HG02610 (cell line): ENCODE measurements at regions not wholly inside any gene's neighbourhood (a gene's known extent, or its start where the extent isn't known, plus 50 kb on each side); places are given as distances from the start of the nearest gene placed in this dataset.

ENCODE experiments used
- ATAC-seq: cut with Tn5 transposase; IDR thresholded peaks from one replicate; pipeline ENCODE4 v1.9.1; 2021; ENCODE audit warnings: mild to moderate bottlenecking, moderate library complexity; ENCODE audit not compliant: unreplicated experiment

DNA sequence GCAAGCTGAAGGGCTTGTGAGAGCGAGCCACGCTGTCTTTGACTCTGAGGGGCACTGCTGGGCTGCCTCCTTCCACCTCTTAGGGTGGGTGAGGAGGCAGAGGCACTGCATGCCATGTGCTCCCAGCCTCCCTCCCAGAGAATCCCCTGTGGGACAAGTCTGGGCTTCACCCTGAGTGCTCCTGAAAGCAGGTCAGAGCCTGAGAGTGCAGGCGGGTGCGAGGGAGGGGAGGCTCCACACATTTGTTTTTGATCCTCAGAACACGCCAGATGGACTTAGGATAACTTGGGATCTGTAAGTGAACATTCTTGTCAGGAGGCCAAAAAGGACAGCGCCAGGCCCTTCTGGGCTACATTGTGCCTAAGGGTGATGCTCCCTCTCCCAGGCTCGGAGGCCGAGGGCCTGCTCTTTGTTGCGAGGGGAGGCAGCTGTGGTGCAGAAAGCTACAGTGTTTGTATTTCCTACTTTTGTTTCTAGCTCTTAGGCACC lies 155.4 kb downstream of the TMX1 start:
- no peak for ATAC-seq

DNA sequence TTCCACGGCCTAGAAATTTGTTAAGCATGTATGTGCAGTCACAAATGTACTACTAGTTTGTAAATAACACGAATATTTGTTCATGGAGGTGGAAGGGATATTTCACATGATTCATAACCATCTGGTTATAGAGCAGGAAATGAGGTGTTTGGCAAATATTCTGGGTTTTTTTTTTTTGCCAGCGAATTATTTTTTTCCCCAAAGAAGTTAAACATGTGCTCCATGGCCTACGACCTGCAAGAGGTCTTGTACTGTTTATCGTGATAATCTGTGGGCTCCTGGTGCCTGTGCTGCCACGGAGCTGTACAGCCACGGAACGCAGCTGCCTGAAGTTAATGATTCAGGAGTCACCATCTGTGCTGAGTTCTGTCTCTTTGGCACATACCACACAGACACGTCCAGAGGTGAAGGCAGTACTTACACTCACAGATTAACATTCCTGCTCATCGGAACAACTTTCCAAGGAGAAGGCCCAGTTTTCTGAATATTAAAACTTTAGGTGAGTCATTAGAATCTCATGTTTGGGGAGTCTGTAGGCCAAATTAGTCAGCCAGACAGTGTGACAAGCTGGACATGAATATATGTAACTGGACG lies 156.3 kb downstream of the TMX1 start:
- no peak for ATAC-seq

- no peak for ATAC-seq
These were observed 158.9 kb downstream of the TMX1 start for GRCh38 chr14:51398898-51399297.

- ATAC-seq, result no peak
These were observed 160.1 kb downstream of the TMX1 start for GRCh38 chr14:51400139-51400538.

DNA sequence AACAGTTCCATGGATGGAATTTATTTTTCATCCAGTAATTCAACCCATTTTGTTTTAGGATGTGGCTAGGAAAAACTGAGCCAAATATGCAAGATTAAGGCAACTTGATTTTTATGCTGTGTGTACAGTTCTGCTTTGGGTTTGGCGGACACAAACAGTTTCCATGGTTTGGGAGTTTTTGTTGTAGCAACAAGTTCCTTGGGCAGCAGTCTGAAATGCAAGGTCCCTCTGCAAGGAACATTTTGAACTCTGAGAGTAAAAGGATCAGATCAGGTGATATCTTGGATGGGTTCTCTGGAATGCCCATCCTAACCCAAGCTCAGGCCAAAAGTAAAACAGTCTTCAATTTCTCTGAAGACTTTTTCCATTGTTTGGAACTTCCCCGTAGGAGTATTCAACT lies 161.2 kb downstream of the TMX1 start:
- no peak for ATAC-seq

- ATAC-seq, result no peak
These were observed 161.7 kb downstream of the TMX1 start for GRCh38 chr14:51401756-51402155.

GRCh38 chr14:51410897-51411296 lies 170.8 kb downstream of the TMX1 start:
- ATAC-seq, result no peak

DNA sequence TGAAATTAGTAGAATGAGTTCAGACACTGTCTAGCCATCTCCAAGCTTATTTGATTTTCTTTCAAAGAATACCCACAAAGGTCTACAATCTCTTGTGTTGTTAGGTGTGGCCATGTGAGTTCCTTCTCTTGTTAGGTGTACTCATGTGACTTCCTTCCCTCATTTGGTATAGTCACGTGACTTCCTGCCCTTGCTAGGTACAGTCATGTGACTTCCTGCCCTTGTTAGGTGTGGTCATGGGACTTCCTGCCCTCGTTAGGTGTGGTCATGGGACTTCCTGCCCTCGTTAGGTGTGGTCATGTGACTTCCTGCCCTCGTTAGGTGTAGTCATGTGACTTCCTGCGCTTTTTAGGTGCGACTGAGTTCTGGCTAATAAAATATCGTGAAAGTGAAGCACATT lies 179.6 kb downstream of the TMX1 start:
- no peak for ATAC-seq

DNA sequence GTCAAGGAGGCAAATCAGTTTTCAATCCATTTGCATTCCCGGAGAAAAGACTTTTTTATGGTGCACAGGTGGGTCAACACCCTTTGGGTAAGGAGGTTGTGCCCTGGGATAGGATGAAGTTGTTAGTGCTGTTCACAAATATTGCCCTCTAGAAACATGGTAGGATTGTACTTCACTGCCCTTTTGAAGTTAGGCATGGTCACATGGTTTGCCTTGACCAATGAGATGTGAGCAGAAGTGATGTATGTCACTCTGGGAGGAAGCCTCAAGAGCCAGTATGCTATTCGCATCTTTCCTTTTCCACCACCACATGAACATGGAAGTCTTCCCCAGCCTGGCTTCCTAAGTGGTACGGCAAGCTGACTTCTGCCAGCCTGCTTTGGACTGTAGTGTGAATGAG lies 182.7 kb downstream of the TMX1 start:
- no peak for ATAC-seq

GRCh38 chr14:51424041-51424440 lies 184.0 kb downstream of the TMX1 start:
- no peak for ATAC-seq

DNA sequence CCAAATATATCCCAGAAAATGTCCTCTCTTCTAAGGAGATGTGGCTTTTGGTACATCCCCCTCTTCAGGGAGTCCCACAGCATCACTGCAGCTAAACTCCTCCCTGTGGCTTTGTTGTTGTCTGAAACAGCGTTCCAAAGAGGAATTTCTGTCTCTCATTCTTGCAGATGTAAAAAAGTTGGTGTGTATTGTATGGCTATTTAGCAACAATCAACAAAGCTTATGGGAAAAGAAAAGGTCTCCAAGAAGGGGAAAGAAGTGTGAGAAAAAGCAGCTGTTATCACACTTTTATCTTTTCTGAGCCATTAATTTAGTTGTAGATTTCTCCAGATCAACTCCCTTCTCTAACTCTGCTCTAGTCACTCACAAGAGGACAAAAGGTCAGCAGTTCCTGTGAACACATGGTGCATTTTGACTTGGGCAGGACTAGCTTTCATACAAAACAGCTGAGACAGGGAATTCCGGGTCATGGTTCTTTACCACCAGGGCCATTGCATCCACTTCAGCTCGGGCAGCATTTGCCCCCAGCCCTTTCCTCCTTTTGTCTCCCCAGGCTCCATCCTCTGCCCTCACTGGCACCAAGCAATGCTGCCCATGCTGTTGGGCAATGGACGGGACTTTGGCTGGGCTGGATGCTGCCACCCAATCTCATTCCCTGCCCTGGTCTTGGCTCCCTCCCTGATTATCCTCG lies 184.7 kb downstream of the TMX1 start:
- ATAC-seq, result no peak

DNA sequence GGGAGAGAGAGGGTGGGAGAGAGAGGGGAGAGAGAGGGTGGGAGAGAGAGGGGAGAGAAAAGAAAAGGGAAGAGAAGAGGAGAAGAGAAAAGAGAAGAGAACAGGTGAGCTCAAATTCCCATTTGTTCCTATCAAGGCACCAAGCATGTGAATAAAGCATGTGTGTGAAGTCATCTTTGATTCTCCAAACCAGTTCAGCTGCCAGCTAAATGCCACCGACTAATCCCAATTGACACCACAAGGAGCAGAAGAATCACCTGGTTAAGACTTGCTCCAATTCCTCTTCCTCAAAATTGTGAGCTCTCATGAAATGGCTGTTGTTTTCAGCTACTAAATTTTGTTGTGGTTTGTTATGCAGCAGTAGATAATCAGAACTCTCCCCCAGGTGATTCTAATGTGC lies 188.9 kb downstream of the TMX1 start:
- no peak for ATAC-seq

- no peak for ATAC-seq
These were observed 190.0 kb downstream of the TMX1 start for GRCh38 chr14:51430079-51430478.

GRCh38 chr14:51430633-51431032 lies 190.6 kb downstream of the TMX1 start:
- ATAC-seq, result no peak

GRCh38 chr14:51431033-51431709 lies 191.1 kb downstream of the TMX1 start:
- peak; percentile 65 for ATAC-seq

- no peak for ATAC-seq
These were observed 191.7 kb downstream of the TMX1 start for GRCh38 chr14:51431741-51432140.

- ATAC-seq, result no peak
These were observed 192.4 kb downstream of the TMX1 start for GRCh38 chr14:51432302-51432948.

DNA sequence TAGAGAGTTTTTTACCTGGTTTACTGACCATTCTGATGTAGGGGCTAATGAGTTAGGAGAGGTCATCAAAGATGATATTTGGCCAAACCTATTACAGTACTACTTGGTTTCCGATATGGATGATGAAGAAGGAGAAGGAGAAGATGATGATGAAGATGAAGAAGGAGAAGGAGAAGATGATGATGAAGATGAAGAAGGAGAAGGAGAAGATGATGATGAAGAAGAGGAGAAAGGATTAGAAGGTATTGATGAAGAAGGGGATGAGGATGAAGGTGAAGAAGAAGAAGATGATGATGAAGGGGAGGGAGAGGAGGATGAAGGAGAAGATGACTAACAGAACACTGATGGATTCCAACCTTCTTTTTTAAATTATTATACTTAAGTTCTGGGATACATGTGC lies 196.6 kb downstream of the TMX1 start:
- no peak for ATAC-seq

- no peak for ATAC-seq
These were observed 199.8 kb downstream of the TMX1 start for GRCh38 chr14:51439896-51440295.

DNA sequence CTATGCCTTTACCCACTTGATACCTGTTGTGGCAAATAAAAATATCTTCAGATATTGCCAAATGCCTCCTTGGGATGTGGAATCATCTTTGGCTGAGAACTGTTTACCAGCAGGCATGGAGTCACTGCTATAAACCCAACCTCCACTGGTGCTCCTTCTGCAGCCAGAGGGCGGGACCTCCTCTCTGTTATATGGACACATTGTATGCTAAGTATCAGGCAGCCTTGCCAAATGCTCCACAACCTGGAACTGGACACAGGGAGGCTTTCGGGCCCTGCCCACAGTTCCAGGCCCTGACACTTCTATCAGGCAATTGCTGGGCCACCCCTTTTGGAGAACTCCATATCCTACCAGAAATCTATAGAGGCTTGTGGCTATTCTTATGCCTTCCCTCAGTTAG lies 201.0 kb downstream of the TMX1 start:
- no peak for ATAC-seq

GRCh38 chr14:51442513-51443175 lies 202.6 kb downstream of the TMX1 start:
- no peak for ATAC-seq
